ENCODE measurements at regions not wholly inside any gene's neighbourhood (a gene's known extent, or its start where the extent isn't known, plus 50 kb on each side); places are given as distances from the start of the nearest gene placed in this dataset.

DNA sequence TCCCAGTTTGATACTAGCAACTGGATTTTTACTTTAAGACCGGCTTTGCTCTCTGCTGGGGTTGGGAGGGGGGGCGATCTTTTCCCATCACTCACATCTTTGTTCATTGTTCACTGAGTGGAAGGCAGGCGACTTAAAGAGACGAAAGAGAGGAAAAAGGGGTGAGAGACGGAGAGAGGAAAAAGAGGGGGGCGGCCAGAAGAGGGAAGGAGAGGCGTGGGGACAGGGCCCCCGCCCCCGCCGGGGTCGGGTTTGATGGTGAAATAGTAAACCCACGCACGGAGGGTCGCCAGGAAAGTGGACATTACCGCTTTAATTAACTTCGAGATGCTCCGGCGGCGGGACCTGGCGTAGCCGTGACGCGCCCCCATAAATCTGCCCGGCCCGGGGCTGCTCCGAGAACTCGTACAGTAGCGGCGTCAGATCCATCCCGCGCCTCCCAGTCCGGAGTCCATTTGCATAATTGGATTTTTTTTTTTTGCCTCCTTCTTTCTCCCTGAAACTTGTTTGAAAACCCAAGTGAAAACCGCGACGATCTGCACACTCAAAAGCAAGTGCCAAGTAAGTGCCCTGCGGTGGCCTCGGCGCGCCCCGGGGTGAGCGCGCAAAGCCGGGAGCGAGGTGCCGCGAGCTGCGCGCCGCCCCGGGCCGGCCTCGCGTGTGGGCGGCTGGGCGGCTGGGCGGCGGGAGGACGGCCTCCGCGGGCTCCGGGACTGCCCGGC, 143.9 kb upstream of the ZNF536 start:
- no peak overlapping the region for H3K4me3 ChIP-seq (ENCODE audit: low read depth, low read length)
- no peak for TF ChIP-seq CTCF (IDR thresholded peaks at IDR 0.05; ENCODE audit: insufficient read depth, low read depth, low read length, missing control alignments)
- peak; percentile 5 for DNase-seq (ENCODE audit: low read depth)

DNA sequence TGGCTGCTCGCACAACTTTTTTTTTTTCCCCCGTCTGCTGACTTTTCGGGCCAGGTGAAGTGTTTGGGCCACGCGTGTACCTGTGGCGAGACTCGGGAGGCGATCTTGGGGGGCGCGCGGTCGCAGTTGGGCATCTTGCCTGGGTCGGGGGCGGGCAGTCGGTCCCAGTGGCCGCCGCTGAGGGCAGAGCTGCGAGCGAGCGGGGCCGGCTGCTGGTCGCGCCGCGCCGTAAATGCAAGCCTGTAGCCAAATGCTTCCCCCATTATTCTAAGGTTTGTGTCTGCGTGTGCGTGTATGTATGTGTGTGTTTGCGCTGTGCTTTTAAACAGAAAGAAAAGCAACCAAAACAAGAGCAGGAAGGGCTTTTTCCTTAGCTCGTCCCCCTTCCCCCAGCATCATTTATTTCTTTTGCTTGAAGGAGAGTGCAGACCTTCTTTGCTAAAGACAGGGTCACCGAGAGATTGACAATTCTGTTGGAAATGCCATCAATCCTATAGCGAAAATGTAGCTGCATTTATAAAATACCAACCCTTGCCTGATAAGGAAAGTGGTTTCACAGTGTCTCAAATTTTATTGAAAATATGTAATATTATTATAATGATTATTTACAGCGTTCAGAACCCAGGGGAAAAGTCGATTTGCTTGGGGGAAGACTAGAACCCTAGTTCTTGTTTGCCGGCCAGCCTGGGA, 143.2 kb upstream of the ZNF536 start:
- DNase-seq (ENCODE audit: low read depth), result no peak
- H3K4me3 ChIP-seq (ENCODE audit: low read depth, low read length), result no peak overlapping the region
- TF ChIP-seq CTCF (IDR thresholded peaks at IDR 0.05; ENCODE audit: insufficient read depth, low read depth, low read length, missing control alignments), result no peak

DNA sequence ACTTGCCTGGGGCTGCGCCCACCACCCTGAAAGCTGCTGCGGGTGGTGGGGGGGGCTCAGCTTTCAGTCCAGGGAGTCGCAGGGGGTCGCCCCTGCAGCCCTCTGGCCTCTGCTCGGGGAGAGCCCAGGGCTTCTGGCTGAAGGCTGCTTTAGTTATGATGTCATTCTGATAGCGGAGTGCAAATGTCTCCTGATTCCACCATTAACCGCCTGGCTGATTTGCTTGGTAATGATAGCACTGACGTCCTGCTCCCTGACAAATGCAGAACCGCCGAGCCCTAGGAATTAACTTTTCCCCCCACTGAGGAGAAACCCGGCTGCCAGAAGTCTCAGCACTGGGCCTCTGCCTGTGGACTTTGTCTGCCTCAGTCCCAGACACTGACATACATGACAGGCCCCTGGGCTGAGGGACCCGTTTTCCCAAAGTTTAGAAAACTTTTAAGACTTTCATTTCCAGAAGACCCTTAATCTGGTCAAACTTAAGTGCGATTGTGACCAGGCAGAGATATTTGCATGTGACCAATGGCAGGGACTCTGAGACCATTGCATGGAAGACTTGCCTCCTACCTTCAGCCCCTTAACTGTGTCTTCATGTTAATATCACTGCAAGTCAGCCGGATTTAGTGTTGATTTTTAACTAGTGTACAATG, 142.5 kb upstream of the ZNF536 start:
- no peak overlapping the region for H3K4me3 ChIP-seq (ENCODE audit: low read depth, low read length)
- no peak for TF ChIP-seq CTCF (IDR thresholded peaks at IDR 0.05; ENCODE audit: insufficient read depth, low read depth, low read length, missing control alignments)
- no peak for DNase-seq (ENCODE audit: low read depth)

- TF ChIP-seq CTCF (IDR thresholded peaks at IDR 0.05; ENCODE audit: insufficient read depth, low read depth, low read length, missing control alignments), result no peak
- no peak overlapping the region for H3K4me3 ChIP-seq (ENCODE audit: low read depth, low read length)
- DNase-seq (ENCODE audit: low read depth), result no peak
These were observed 140.5 kb upstream of the ZNF536 start for GRCh38 chr19:30231408-30232318.

GRCh38 chr19:30233375-30233774, 138.8 kb upstream of the ZNF536 start:
- H3K4me3 ChIP-seq (ENCODE audit: low read depth, low read length), result no peak overlapping the region
- DNase-seq (ENCODE audit: low read depth), result no peak
- no peak for TF ChIP-seq CTCF (IDR thresholded peaks at IDR 0.05; ENCODE audit: insufficient read depth, low read depth, low read length, missing control alignments)

DNA sequence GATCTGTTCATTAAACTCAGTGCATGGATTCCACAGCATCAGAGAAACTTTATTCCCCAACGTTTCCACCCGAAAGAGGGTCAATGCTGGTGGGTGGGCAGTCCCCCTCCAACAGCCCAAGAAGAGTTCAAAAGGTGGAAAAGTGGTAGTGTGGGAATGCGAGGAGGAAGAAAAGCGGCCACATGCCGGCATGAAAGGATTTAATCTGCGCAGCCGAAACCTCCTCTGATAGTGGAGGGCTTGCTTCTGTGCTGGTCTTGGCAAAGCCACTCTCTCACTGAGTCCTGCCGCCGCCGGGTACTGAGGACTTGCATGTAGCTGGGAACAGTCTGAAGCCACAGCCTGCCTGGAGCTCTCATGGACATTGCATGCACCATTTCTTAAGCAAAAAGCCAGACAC, 136.2 kb upstream of the ZNF536 start:
- no peak for DNase-seq (ENCODE audit: low read depth)
- H3K4me3 ChIP-seq (ENCODE audit: low read depth, low read length), result no peak overlapping the region
- no peak for TF ChIP-seq CTCF (IDR thresholded peaks at IDR 0.05; ENCODE audit: insufficient read depth, low read depth, low read length, missing control alignments)
